ENCODE measurements at regions not wholly inside any gene's neighbourhood (a gene's known extent, or its start where the extent isn't known, plus 50 kb on each side); places are given as distances from the start of the nearest gene placed in this dataset.

GRCh38 chr18:66778048-66778447 is 174.2 kb upstream of the CDH19 start:
- no peak for TF ChIP-seq YY1 (IDR thresholded peaks at IDR 0.05)
- TF ChIP-seq MAX (IDR thresholded peaks at IDR 0.05), result no peak
- no peak for TF ChIP-seq TAF1 (conservative IDR thresholded peaks at IDR 0.05)

All from liver (tissue), 2 donors.